ENCODE measurements at regions not wholly inside any gene's neighbourhood (a gene's known extent, or its start where the extent isn't known, plus 50 kb on each side); places are given as distances from the start of the nearest gene placed in this dataset.
"Not testable (repeated sequence)": the region's sequence is repeated elsewhere in the genome, so short reads cannot be mapped to it uniquely, and the experiment has no call there.

- no peak for DNase-seq
Observed at GRCh38 chr3:40864146-40864782, 335.0 kb upstream of the CTNNB1 start.

- no peak for DNase-seq
Observed at GRCh38 chr3:40864915-40865314, 334.4 kb upstream of the CTNNB1 start.

- no peak for DNase-seq
Observed at GRCh38 chr3:40867797-40868196, 331.5 kb upstream of the CTNNB1 start.

GRCh38 chr3:40869013-40869412 lies 330.3 kb upstream of the CTNNB1 start:
- DNase-seq: no peak

GRCh38 chr3:40869939-40870338 lies 329.4 kb upstream of the CTNNB1 start:
- no peak for DNase-seq

- no peak for DNase-seq
Observed at GRCh38 chr3:40871394-40871793, 327.9 kb upstream of the CTNNB1 start.

GRCh38 chr3:40872258-40872920 lies 326.9 kb upstream of the CTNNB1 start:
- no peak for DNase-seq

GRCh38 chr3:40873476-40873875 lies 325.8 kb upstream of the CTNNB1 start:
- no peak for DNase-seq

- no peak for DNase-seq
Observed at GRCh38 chr3:40873934-40874699, 325.2 kb upstream of the CTNNB1 start.

- DNase-seq: no peak
Observed at GRCh38 chr3:40875581-40875980, 323.7 kb upstream of the CTNNB1 start.

GRCh38 chr3:40876009-40876408 lies 323.3 kb upstream of the CTNNB1 start:
- no peak for DNase-seq

GRCh38 chr3:40876496-40876895 lies 322.8 kb upstream of the CTNNB1 start:
- DNase-seq: no peak

GRCh38 chr3:40877631-40878463 lies 321.5 kb upstream of the CTNNB1 start:
- no peak for DNase-seq

- DNase-seq: no peak
Observed at GRCh38 chr3:40878464-40878905, 320.8 kb upstream of the CTNNB1 start.

GRCh38 chr3:40885430-40885829 lies 313.9 kb upstream of the CTNNB1 start:
- no peak for DNase-seq

GRCh38 chr3:40886660-40887425 lies 312.5 kb upstream of the CTNNB1 start:
- DNase-seq: no peak

GRCh38 chr3:40891186-40891585 lies 308.1 kb upstream of the CTNNB1 start:
- DNase-seq: no peak

GRCh38 chr3:40895109-40895508 lies 304.2 kb upstream of the CTNNB1 start:
- no peak for DNase-seq

GRCh38 chr3:40899286-40899712 lies 300.0 kb upstream of the CTNNB1 start:
- no peak for DNase-seq

GRCh38 chr3:40901298-40901697 lies 298.0 kb upstream of the CTNNB1 start:
- DNase-seq: no peak

GRCh38 chr3:40901796-40902195 lies 297.5 kb upstream of the CTNNB1 start:
- no peak for DNase-seq

GRCh38 chr3:40907907-40908465 lies 291.3 kb upstream of the CTNNB1 start:
- not testable (repeated sequence) for DNase-seq
